Astrocyte (in vitro differentiated cells and primary cell): ENCODE measurements at regions not wholly inside any gene's neighbourhood (a gene's known extent, or its start where the extent isn't known, plus 50 kb on each side); places are given as distances from the start of the nearest gene placed in this dataset.
A peak's percentile ranks its signal among the peaks of the same experiment; 100 is the strongest.

Source experiments
- DNase-seq: peaks from one replicate; pipeline ENCODE4 v3.0.0-alpha.2; 2010; ENCODE audit warnings: low read depth
- FAIRE-seq: peaks from 2 replicates; lab custom pipeline; 2011; peaks lifted over from hg19 to GRCh38; lab: Jason Lieb, UNC
- H2AFZ ChIP-seq: 2 replicates; pipeline ENCODE4 v1.6.0; 2012; ENCODE audit warnings: low read depth, low read length, inconsistent platforms
- H3K27ac ChIP-seq: 2 replicates; pipeline ENCODE4 v1.5.1; 2011; ENCODE audit warnings: low read depth, low read length, inconsistent platforms
- H3K27me3 ChIP-seq: 2 replicates; pipeline ENCODE4 v1.6.0; 2011; ENCODE audit warnings: low read length, inconsistent platforms; ENCODE audit not compliant: insufficient read depth
- H3K36me3 ChIP-seq: 2 replicates; pipeline ENCODE4 v1.5.1; 2011; ENCODE audit warnings: low read length, inconsistent platforms; ENCODE audit not compliant: insufficient read depth
- H3K4me1 ChIP-seq: 2 replicates; pipeline ENCODE4 v1.5.1; 2011; ENCODE audit warnings: low read length, inconsistent platforms; ENCODE audit not compliant: insufficient read depth
- H3K4me2 ChIP-seq: 2 replicates; pipeline ENCODE4 v1.6.0; 2012; ENCODE audit warnings: low read length, inconsistent platforms
- H3K4me3 ChIP-seq: 2 replicates; pipeline ENCODE4 v1.5.1; 2011; ENCODE audit warnings: low read depth, mild to moderate bottlenecking, low read length, inconsistent platforms; ENCODE audit not compliant: insufficient read depth
- H3K79me2 ChIP-seq: 2 replicates; pipeline ENCODE4 v1.6.0; 2012; ENCODE audit warnings: mild to moderate bottlenecking, low read length, inconsistent platforms; ENCODE audit not compliant: insufficient read depth
- H3K9ac ChIP-seq: 2 replicates; pipeline ENCODE4 v1.6.0; 2012; ENCODE audit warnings: mild to moderate bottlenecking, low read length, inconsistent platforms
- H3K9me3 ChIP-seq: 2 replicates; pipeline ENCODE4 v1.5.1; 2012; ENCODE audit warnings: low read depth, mild to moderate bottlenecking, low read length, inconsistent platforms; ENCODE audit not compliant: insufficient read depth
- H4K20me1 ChIP-seq: 2 replicates; pipeline ENCODE4 v1.6.0; 2012; ENCODE audit warnings: low read length, inconsistent platforms; ENCODE audit not compliant: insufficient read depth
- H3K27ac Mint-ChIP-seq: one replicate; pipeline ENCODE4 v1.8.0; 2021; ENCODE audit warnings: mild to moderate bottlenecking, mixed read lengths; ENCODE audit not compliant: unreplicated experiment
- H3K27me3 Mint-ChIP-seq: one replicate; pipeline ENCODE4 v1.8.0; 2021; ENCODE audit warnings: low read depth, mixed read lengths; ENCODE audit not compliant: unreplicated experiment
- H3K36me3 Mint-ChIP-seq: one replicate; pipeline ENCODE4 v1.8.0; 2021; ENCODE audit warnings: low read depth, mixed read lengths; ENCODE audit not compliant: unreplicated experiment
- H3K4me1 Mint-ChIP-seq: one replicate; pipeline ENCODE4 v1.8.0; 2021; ENCODE audit warnings: low read depth, mixed read lengths; ENCODE audit not compliant: unreplicated experiment
- H3K4me3 Mint-ChIP-seq: one replicate; pipeline ENCODE4 v1.8.0; 2021; ENCODE audit warnings: mild to moderate bottlenecking, moderate library complexity, mixed read lengths; ENCODE audit not compliant: unreplicated experiment
- H3K9me3 Mint-ChIP-seq: one replicate; pipeline ENCODE4 v1.8.0; 2021; ENCODE audit warnings: mild to moderate bottlenecking, mixed read lengths; ENCODE audit not compliant: unreplicated experiment
- EZH2 ChIP-seq: IDR thresholded peaks from 2 replicates; pipeline ENCODE4 v1.6.1; 2012; ENCODE audit warnings: mild to moderate bottlenecking, low read length, inconsistent platforms; ENCODE audit not compliant: insufficient read depth
- TF ChIP-seq, protein P1 (sequence below): IDR thresholded peaks from 2 replicates; pipeline ENCODE4 v1.5.1; 2011; ENCODE audit warnings: low read depth, mild to moderate bottlenecking, inconsistent platforms, low read length, moderate library complexity; ENCODE audit not compliant: insufficient read depth

DNA sequence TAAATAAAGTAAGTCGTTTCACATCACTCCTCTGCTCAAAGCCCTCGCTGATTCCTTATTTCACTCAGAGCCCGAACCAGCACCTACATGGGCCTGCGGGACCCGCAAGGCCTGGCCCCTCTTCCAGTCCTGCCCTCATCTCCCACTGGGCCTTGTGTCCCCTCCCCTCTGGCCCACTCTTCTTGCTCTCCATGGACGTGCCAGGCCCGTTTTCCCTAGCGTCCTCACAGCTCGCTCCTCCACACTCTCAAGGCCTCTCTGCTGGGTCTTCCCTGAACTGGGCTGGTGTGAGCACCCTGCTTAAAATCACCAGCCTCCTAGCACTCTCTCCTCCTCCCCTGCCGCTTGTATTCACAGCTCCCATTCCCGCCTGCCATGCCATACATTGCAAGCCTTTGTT, 237.9 kb downstream of the FOXD2 start:
- H3K27me3 ChIP-seq = no peaks in the 10 kb centered on the region
- no peak overlapping the region for H2AFZ ChIP-seq
- H3K36me3 ChIP-seq = no peaks in the 10 kb centered on the region
- Mint-ChIP-seq H3K4me1 (peaks cover 23% of the 10 kb centered on the region), H3K27ac (no peak overlapping the region), H3K27me3 (peaks cover 15% of the 10 kb centered on the region), H3K36me3 (peaks cover under 1% of the 10 kb centered on the region), H3K9me3 (peaks cover 4% of the 10 kb centered on the region), H3K4me3 (no peak overlapping the region)
- no peaks in the 10 kb centered on the region for H3K9me3 ChIP-seq
- no peak overlapping the region for H3K9ac ChIP-seq
- no peak overlapping the region for H3K4me3 ChIP-seq
- no peak overlapping the region for H3K27ac ChIP-seq
- no peaks in the 10 kb centered on the region for H4K20me1 ChIP-seq
- peaks cover 3% of the 10 kb centered on the region for H3K4me1 ChIP-seq
- DNase-seq (no peak), FAIRE-seq (no peak)
- no peak overlapping the region for H3K4me2 ChIP-seq
- no peaks in the 10 kb centered on the region for H3K79me2 ChIP-seq
- TF ChIP-seq, protein P1, sequence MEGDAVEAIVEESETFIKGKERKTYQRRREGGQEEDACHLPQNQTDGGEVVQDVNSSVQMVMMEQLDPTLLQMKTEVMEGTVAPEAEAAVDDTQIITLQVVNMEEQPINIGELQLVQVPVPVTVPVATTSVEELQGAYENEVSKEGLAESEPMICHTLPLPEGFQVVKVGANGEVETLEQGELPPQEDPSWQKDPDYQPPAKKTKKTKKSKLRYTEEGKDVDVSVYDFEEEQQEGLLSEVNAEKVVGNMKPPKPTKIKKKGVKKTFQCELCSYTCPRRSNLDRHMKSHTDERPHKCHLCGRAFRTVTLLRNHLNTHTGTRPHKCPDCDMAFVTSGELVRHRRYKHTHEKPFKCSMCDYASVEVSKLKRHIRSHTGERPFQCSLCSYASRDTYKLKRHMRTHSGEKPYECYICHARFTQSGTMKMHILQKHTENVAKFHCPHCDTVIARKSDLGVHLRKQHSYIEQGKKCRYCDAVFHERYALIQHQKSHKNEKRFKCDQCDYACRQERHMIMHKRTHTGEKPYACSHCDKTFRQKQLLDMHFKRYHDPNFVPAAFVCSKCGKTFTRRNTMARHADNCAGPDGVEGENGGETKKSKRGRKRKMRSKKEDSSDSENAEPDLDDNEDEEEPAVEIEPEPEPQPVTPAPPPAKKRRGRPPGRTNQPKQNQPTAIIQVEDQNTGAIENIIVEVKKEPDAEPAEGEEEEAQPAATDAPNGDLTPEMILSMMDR = no peak

DNA sequence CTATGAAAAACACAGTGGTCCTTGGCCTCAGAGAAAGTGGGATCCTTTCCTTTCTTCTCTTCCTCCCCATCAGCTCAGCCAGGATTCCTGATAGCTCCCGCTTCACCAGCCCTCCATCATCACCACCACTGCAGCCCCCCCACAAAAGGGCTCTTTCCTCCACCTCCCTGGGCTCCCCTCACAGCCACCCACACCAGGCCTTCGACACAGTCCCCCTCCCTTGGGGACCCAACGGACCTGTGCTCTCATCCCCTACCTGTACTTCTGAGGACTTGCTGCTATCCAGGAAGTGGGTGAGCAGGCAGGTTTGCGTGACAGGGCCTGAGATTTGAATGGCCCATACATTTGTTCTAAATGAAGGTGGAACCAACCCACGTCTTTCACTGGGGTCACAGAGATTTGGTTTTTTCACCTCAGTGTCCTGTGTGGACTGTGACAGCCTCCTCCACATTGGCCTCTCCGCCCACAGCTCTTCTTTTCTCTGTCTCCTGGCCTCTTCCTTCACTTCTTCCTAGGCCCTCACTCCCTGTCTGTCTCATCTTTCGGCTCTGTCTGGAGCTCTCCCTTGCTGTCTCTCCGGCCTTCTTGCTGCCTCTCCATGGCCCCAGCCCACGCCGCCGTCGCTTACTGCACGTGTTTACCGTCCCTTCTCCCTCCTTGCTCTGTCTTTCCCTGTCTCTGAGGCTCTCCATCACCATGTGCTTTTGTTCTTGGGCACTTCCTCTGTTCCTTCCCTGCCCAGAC, 238.6 kb downstream of the FOXD2 start:
- no peak overlapping the region for H2AFZ ChIP-seq
- Mint-ChIP-seq H3K27me3 (peaks cover 20% of the 10 kb centered on the region), H3K9me3 (peaks cover 6% of the 10 kb centered on the region), H3K4me3 (no peak overlapping the region), H3K27ac (peak overlapping the region; percentile 27), H3K4me1 (peaks cover 23% of the 10 kb centered on the region), H3K36me3 (peaks cover 2% of the 10 kb centered on the region)
- H3K4me1 ChIP-seq = peaks cover 3% of the 10 kb centered on the region
- no peak overlapping the region for H3K9ac ChIP-seq
- H4K20me1 ChIP-seq = no peaks in the 10 kb centered on the region
- TF ChIP-seq, protein P1 = no peak
- no peak for TF ChIP-seq EZH2
- H3K79me2 ChIP-seq = no peaks in the 10 kb centered on the region
- H3K36me3 ChIP-seq = no peaks in the 10 kb centered on the region
- FAIRE-seq (no peak), DNase-seq (no peak)
- no peak overlapping the region for H3K4me3 ChIP-seq
- H3K27me3 ChIP-seq = no peaks in the 10 kb centered on the region
- H3K9me3 ChIP-seq = no peaks in the 10 kb centered on the region
- no peak overlapping the region for H3K4me2 ChIP-seq
- H3K27ac ChIP-seq = no peak overlapping the region

DNA sequence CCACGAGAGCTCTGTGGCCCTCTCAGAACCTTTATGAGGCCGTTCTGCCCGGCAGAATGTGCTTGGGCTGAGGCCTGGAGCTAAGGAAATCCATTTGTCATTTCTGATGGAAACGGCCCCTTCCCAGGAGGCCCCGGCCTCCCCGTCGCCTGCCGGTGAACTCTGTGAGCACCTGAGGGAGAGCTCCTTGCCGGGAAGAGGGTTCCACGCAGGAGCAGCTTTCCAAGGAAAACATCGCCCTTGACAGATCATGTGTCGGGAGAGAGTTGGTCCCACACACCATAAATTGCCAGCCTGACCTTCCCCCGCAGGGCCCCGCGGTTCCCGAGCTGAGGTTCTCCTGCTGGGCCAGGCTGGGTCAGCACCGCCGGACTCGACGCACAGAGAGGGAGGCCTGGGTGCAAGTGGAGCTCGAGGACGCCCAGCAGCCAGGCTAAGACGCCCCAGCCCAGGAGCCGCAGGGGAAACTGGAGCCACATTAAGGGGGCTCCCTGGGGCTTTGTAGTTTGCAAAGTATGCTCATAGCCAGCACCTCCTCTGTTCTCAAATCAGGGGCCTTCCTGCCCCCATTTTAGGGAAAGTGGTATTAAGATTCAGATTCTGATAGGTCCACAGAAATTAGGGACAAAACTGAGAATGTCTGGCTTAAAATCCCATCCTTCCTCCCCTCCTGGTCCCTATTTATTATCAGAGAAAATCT, 239.5 kb downstream of the FOXD2 start:
- Mint-ChIP-seq H3K4me1 (peaks cover 23% of the 10 kb centered on the region), H3K27me3 (peaks cover 26% of the 10 kb centered on the region), H3K36me3 (peaks cover 2% of the 10 kb centered on the region), H3K27ac (no peak overlapping the region), H3K4me3 (no peak overlapping the region), H3K9me3 (peaks cover 6% of the 10 kb centered on the region)
- Histone ChIP-seq H3K36me3 (no peaks in the 10 kb centered on the region), H3K4me2 (no peak overlapping the region), H4K20me1 (no peaks in the 10 kb centered on the region), H2AFZ (no peak overlapping the region), H3K27me3 (no peaks in the 10 kb centered on the region), H3K9ac (no peak overlapping the region), H3K79me2 (no peaks in the 10 kb centered on the region), H3K4me1 (peaks cover 3% of the 10 kb centered on the region), H3K9me3 (no peaks in the 10 kb centered on the region), H3K27ac (no peak overlapping the region), H3K4me3 (no peak overlapping the region)
- no peak for FAIRE-seq
- no peak for DNase-seq
- TF ChIP-seq, protein P1 = no peak
- TF ChIP-seq EZH2 = no peak
